NCI-H82 (cell line): ENCODE measurements at regions not wholly inside any gene's neighbourhood (a gene's known extent, or its start where the extent isn't known, plus 50 kb on each side); places are given as distances from the start of the nearest gene placed in this dataset.

Source experiments
- DNase-seq: peaks from one replicate; lab custom pipeline; 2025; lab: John Stamatoyannopoulos, UW

- DNase-seq = no peak
Observed at GRCh38 chrX:58051346-58051745, 141.1 kb upstream of the ZXDA start.

GRCh38 chrX:58044130-58044529, 133.9 kb upstream of the ZXDA start:
- no peak for DNase-seq

GRCh38 chrX:58025979-58026378, 115.7 kb upstream of the ZXDA start:
- peak; percentile 64 for DNase-seq

GRCh38 chrX:57985951-57986350, 75.7 kb upstream of the ZXDA start:
- DNase-seq = no peak

GRCh38 chrX:57984620-57985019, 74.4 kb upstream of the ZXDA start:
- no peak for DNase-seq

GRCh38 chrX:57977992-57978391, 67.7 kb upstream of the ZXDA start:
- DNase-seq = peak; percentile 9

- DNase-seq = no peak
Observed at GRCh38 chrX:57964975-57965374, 54.7 kb upstream of the ZXDA start.
